ENCODE measurements at regions not wholly inside any gene's neighbourhood (a gene's known extent, or its start where the extent isn't known, plus 50 kb on each side); places are given as distances from the start of the nearest gene placed in this dataset.

- TF ChIP-seq CTCF (IDR thresholded peaks at IDR 0.05) (no peak), POLR2A (IDR thresholded peaks at IDR 0.05) (no peak)
Measured at GRCh38 chr13:26957182-26957581, 196.6 kb upstream of the GPR12 start.

Data from transverse colon (tissue), 3 donors.